OCI-LY3 (cell line): ENCODE measurements at regions not wholly inside any gene's neighbourhood (a gene's known extent, or its start where the extent isn't known, plus 50 kb on each side); places are given as distances from the start of the nearest gene placed in this dataset.
A peak's percentile ranks its signal among the peaks of the same experiment; 100 is the strongest.

Experiments used
- EZH2phosphoT487 ChIP-seq: fragments of 200-600 bp; shearing (Covaris generic); IDR thresholded peaks from 2 replicates; pipeline ENCODE4 v1.6.1; 2018; ENCODE audit warnings: antibody characterized with exemption, mixed run types, low read depth
- TF ChIP-seq, protein P1 (sequence below): fragments of 200-600, 300-600 bp; sonication (generic); IDR thresholded peaks from 2 replicates; pipeline ENCODE4 v1.5.1; 2014; ENCODE audit warnings: antibody characterized with exemption, low read length, low read depth

DNA sequence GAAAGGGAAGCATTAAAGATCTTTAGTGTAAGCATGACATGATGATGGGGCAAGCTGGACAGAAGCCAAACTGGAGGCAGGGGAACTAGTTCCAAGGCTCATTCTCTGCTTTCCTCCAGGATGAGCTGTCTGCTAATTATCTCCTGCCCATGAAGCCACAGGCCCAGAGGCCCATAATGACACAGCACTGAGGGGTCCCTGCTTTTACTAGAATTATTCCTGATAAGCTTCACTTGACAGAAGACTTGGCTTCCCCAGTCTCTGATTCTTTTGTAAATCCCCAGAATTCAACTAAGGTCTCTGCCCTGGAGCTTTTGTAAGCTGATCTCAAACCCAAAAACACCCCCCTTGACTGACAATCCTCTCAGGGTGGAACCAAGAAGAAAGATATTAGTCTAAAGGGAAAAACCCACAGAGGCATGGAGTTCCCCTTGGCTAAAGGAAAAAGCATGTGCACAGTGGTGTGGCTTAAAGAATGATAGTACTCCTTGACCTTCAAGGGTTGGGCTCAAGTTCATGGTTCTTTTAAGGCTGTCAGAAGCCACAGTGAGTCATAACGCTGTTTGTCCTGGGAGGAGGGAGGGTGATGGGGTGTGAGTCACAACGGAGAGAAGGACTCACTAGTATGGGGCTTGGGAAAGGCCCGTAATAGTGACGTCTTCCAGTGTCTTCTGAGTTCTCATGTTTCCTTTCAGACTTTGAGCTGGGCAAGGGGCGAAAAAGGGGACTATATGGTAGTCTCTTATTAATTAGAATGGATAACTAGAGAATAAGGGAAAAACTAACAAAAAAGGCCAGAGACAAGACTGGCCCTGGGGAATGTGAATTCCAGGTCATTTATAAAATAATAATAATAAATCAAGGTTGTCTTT is 146.0 kb upstream of the CPEB2 start:
- TF ChIP-seq, protein P1, sequence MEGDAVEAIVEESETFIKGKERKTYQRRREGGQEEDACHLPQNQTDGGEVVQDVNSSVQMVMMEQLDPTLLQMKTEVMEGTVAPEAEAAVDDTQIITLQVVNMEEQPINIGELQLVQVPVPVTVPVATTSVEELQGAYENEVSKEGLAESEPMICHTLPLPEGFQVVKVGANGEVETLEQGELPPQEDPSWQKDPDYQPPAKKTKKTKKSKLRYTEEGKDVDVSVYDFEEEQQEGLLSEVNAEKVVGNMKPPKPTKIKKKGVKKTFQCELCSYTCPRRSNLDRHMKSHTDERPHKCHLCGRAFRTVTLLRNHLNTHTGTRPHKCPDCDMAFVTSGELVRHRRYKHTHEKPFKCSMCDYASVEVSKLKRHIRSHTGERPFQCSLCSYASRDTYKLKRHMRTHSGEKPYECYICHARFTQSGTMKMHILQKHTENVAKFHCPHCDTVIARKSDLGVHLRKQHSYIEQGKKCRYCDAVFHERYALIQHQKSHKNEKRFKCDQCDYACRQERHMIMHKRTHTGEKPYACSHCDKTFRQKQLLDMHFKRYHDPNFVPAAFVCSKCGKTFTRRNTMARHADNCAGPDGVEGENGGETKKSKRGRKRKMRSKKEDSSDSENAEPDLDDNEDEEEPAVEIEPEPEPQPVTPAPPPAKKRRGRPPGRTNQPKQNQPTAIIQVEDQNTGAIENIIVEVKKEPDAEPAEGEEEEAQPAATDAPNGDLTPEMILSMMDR = no peak
- peak; percentile 85; the same call in 1 of the 2 replicates for TF ChIP-seq EZH2phosphoT487
